HL-60 (cell line): ENCODE measurements at regions not wholly inside any gene's neighbourhood (a gene's known extent, or its start where the extent isn't known, plus 50 kb on each side); places are given as distances from the start of the nearest gene placed in this dataset.

Source experiments
- DNase-seq, 2 experiments: peaks; one replicate each; pipeline ENCODE4 v3.0.0-alpha.2; 2010 to 2020; ENCODE audit warnings: low read depth in 1 of 2, low spot score in 1 of 2
- H3K27ac ChIP-seq: fragments of 250-450 bp; sonication (Bioruptor Pico); replicated peaks from 2 replicates; pipeline ENCODE4 v1.5.1; 2020; ENCODE audit warnings: mild to moderate bottlenecking, moderate library complexity
- H3K27me3 ChIP-seq: fragments of 250-450 bp; sonication (Bioruptor Pico); 2 replicates; pipeline ENCODE4 v1.5.1; 2021; ENCODE audit warnings: mild to moderate bottlenecking, moderate library complexity; ENCODE audit not compliant: insufficient read depth, poor library complexity, severe bottlenecking
- H3K4me3 ChIP-seq: replicated peaks from 2 replicates; pipeline ENCODE4 v1.5.1; 2011; ENCODE audit warnings: mild to moderate bottlenecking, control low read depth, low read length; ENCODE audit not compliant: insufficient read depth
- CTCF ChIP-seq: IDR thresholded peaks from one replicate; pipeline ENCODE4 v1.5.1; 2011; ENCODE audit warnings: low read length, control low read depth, inconsistent platforms; ENCODE audit not compliant: insufficient read depth
- GABPA ChIP-seq: IDR thresholded peaks from 2 replicates; pipeline ENCODE4 v1.6.1; 2012; ENCODE audit warnings: low read depth
- POLR2AphosphoS5 ChIP-seq: IDR thresholded peaks from 2 replicates; pipeline ENCODE4 v1.6.1; 2012; ENCODE audit warnings: low read depth
- REST ChIP-seq: IDR thresholded peaks from 2 replicates; pipeline ENCODE4 v1.6.1; 2012; ENCODE audit warnings: low read depth; ENCODE audit not compliant: insufficient replicate concordance
- SPI1 ChIP-seq: IDR thresholded peaks from 2 replicates; pipeline ENCODE4 v1.6.1; 2012; ENCODE audit warnings: low read depth, mild to moderate bottlenecking, borderline replicate concordance

- Histone ChIP-seq H3K27me3 (no peaks in the 10 kb centered on the region), H3K4me3 (no peak overlapping the region), H3K27ac (no peak overlapping the region)
- DNase-seq, result no peak
- no peak for TF ChIP-seq GABPA
- no peak for TF ChIP-seq POLR2AphosphoS5
- TF ChIP-seq REST, result no peak
- TF ChIP-seq CTCF, result no peak
- no peak for TF ChIP-seq SPI1
Measured at GRCh38 chr20:50328996-50329898, 138.6 kb downstream of the CEBPB start.

GRCh38 chr20:50329981-50330503 is 139.4 kb downstream of the CEBPB start:
- DNase-seq, result no peak
- no peak overlapping the region for H3K4me3 ChIP-seq
- H3K27me3 ChIP-seq, result no peaks in the 10 kb centered on the region
- no peak overlapping the region for H3K27ac ChIP-seq
- TF ChIP-seq SPI1 (no peak), GABPA (no peak), POLR2AphosphoS5 (no peak), CTCF (no peak), REST (no peak)

- DNase-seq, result peak in 1 of 2 experiments; percentile 21
- Histone ChIP-seq H3K27ac (no peak overlapping the region), H3K27me3 (no peaks in the 10 kb centered on the region), H3K4me3 (no peak overlapping the region)
- TF ChIP-seq SPI1 (peak; percentile 12; the same call in 1 of the 2 replicates), GABPA (no peak)
Measured at GRCh38 chr20:50330504-50331313, 140.1 kb downstream of the CEBPB start.
